GM12873 (cell line): ENCODE measurements at regions not wholly inside any gene's neighbourhood (a gene's known extent, or its start where the extent isn't known, plus 50 kb on each side); places are given as distances from the start of the nearest gene placed in this dataset.

Experiments
- CTCF ChIP-seq: IDR thresholded peaks from 2 replicates; pipeline ENCODE4 v1.5.1; 2012; ENCODE audit warnings: low read depth, mild to moderate bottlenecking, moderate library complexity, low read length, control low read depth; ENCODE audit not compliant: insufficient read depth; ENCODE audit errors: missing control alignments

DNA sequence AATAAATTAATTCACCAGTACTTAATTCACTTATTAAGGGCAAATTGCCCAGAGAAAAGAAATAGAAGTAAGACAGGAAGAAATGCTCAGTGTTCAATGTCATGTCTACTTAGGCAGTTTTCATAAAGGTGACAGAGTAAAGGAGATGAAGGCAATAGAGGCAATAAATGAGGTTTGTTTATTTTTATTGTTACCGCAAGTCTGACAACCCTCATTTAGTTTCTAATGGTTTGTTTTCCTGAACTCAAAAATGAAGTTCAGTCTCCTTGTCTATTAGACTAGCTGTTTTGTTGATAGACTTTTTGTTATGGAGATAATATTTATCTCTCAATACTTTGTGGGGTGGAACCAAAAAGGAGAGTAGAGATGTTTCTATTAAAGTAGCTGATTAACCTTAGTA lies 258.3 kb downstream of the C3orf38 start:
- no peak for TF ChIP-seq CTCF

GRCh38 chr3:88408935-88409334 lies 259.2 kb downstream of the C3orf38 start:
- no peak for TF ChIP-seq CTCF

DNA sequence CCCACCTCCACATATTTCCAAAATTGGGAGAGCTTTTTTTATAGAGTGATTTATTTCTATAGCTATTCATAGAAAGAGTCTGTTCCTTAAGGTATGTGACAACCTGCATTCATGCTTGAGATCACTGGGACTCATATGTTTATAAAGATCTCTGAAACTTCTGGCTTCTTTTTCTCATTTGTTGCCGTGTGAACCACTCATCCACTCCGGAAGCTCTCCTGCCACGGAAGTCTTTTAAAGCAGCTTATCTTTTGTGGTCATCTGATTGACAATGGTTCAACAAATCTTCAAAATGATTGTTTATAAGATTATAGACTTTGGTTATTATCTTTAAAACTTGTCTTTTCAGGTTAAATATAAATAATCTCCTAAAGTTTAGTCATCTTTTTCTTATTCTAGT lies 260.5 kb downstream of the C3orf38 start:
- TF ChIP-seq CTCF: no peak

DNA sequence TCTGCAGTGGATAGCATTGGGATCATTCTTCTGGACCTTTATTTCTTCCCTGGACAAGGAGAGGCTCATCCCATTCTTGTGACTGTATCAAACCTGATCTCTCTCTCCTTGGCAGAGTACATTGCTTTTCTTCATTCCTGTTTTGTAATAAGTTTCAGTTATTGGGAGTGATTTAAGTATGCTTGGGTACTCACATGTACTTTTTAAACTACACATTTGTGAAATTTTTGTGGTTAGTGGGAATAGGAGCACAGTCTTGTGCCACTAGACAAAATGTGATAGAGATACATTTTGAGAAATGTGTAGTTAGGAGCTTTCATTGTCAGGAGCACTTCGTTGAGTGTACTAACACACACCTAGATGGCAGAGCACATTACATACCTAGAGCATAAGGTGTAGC lies 262.6 kb downstream of the C3orf38 start:
- TF ChIP-seq CTCF: no peak

DNA sequence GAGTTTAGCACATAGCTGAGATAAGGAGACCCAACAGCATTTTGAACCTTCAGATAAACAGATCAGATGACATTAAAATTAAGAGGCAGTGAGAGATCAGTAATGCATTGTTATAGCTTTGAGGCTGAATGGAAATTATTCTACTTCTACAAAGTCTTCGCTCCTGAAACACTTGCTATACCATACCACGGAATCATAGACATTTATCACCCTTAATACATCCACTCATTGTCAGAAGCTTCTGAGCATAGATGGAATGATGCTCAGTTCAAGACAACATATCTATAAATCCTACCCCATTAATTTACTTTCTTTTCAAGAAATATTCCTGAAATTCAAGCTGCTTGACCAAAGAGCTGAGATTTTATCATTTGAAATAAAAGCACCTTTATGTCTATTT lies 266.7 kb downstream of the C3orf38 start:
- no peak for TF ChIP-seq CTCF

DNA sequence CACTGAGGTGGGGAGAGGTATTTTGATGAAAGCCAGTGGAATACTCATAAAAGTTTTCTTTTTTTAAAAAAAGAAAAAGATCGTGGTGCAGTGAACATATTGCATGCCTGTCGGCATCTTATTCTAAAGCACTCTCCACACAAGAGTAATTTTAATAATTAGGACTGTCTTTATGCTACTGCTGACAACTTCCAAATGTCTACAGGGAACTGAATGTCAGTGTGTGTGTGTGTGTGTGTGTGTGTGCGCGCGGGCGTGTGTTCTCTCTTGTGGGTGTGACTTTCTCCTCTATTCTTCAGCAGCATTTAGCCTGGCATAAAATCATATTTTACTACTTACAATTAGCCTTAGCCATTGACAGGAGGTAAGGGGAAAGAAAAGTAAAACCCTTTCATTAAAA lies 268.5 kb downstream of the C3orf38 start:
- TF ChIP-seq CTCF: no peak

DNA sequence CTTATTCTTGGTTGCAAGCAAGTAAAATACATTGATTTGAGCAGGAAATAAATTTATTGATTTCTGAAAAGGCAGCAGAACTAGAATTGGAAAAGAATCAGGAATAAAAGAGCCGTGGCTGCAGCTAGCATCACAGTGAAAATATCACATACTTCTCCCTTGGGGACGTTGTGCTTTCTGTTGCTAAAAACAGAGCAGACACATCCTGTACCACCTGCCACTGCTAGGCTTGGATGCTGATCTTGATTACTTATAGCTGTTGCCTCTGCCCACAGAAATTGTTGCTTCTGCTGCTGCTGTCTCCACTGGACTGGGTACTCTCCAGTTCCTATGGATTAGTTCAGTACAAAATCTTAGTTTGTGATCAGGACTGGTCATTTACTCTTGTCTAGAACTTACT lies 283.8 kb downstream of the C3orf38 start:
- no peak for TF ChIP-seq CTCF

- TF ChIP-seq CTCF: no peak
Measured at GRCh38 chr3:88434001-88434400, 284.2 kb downstream of the C3orf38 start.
